ENCODE measurements at regions not wholly inside any gene's neighbourhood (a gene's known extent, or its start where the extent isn't known, plus 50 kb on each side); places are given as distances from the start of the nearest gene placed in this dataset.

DNA sequence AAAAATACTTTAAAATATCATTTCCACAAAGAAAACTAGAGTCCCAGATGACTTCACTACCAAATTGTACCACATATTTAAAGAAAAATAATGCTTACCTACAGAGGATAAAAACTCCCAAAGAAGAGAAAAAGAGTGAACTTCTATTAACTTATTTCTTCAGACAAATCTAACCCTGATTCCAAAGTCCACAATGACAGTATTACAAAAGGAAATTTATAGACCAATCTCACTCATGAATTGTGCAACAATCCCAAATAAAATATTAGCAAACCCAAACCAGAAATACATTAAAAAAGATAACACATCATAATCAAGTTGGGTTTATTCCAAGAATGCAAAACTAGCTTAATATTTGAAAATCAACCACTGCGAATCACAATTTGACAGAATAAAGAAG is 161.4 kb upstream of the GALNT2 start (continued):
- TF ChIP-seq, protein P1, sequence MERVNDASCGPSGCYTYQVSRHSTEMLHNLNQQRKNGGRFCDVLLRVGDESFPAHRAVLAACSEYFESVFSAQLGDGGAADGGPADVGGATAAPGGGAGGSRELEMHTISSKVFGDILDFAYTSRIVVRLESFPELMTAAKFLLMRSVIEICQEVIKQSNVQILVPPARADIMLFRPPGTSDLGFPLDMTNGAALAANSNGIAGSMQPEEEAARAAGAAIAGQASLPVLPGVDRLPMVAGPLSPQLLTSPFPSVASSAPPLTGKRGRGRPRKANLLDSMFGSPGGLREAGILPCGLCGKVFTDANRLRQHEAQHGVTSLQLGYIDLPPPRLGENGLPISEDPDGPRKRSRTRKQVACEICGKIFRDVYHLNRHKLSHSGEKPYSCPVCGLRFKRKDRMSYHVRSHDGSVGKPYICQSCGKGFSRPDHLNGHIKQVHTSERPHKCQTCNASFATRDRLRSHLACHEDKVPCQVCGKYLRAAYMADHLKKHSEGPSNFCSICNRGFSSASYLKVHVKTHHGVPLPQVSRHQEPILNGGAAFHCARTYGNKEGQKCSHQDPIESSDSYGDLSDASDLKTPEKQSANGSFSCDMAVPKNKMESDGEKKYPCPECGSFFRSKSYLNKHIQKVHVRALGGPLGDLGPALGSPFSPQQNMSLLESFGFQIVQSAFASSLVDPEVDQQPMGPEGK (tag by site-specific recombination; IDR thresholded peaks at IDR 0.05) = no peak

DNA sequence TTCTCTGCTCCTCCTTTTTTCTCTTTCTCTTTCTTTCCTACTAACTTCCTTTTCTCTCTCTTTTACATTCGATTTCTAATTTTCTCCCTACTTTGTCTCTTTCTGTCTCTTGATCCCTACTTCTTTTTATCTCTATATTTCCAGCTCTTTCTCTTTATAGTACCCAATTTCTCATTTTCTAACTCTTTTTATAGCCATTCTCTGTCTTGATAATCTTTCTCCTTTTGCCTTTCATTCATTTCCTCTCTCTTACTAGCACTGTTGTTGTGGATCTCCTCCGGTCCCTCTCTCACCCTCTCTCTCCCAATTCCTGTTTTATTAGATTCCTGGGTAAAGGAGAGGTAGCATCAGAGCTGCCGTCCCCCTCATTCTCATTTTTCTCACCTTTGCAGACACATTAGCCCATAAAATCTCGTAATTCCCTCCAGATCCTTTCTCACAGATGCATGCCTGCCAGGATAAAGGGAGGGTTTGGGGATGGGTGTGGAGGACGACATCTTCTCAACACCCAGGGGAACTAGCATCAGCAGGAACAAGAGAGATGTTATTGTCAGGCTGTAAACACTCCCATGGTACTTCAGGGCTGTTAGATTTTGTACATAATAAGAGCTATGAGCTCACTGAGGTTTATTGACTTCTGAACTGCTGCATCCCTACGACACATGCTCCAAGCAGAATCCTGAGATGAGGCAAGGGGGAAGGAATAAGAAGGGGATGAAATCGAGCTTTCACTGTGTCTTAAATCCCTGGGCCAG is 159.0 kb upstream of the GALNT2 start:
- CTCF ChIA-PET = interaction anchor here (1.1 to 2.1 kb wide), 2 partner anchors 11 to 58 kb away, joined by 3 to 6 read pairs; no protein-coding TSS in a partner anchor
- POLR2A ChIA-PET = interaction anchor here (1.0 kb wide), 1 partner anchor 14 kb away, joined by 3 read pairs; no protein-coding TSS in a partner anchor
- no peak overlapping the region for H3K4me3 ChIP-seq (ENCODE audit: low read depth, low read length)
- TF ChIP-seq ZNF585B (tag by site-specific recombination; IDR thresholded peaks at IDR 0.05) = no peak
- no peak for TF ChIP-seq YY2 (tag by site-specific recombination; IDR thresholded peaks at IDR 0.05)
- no peak for TF ChIP-seq ZNF701 (tag by site-specific recombination; IDR thresholded peaks at IDR 0.05)
- TF ChIP-seq, protein P2, sequence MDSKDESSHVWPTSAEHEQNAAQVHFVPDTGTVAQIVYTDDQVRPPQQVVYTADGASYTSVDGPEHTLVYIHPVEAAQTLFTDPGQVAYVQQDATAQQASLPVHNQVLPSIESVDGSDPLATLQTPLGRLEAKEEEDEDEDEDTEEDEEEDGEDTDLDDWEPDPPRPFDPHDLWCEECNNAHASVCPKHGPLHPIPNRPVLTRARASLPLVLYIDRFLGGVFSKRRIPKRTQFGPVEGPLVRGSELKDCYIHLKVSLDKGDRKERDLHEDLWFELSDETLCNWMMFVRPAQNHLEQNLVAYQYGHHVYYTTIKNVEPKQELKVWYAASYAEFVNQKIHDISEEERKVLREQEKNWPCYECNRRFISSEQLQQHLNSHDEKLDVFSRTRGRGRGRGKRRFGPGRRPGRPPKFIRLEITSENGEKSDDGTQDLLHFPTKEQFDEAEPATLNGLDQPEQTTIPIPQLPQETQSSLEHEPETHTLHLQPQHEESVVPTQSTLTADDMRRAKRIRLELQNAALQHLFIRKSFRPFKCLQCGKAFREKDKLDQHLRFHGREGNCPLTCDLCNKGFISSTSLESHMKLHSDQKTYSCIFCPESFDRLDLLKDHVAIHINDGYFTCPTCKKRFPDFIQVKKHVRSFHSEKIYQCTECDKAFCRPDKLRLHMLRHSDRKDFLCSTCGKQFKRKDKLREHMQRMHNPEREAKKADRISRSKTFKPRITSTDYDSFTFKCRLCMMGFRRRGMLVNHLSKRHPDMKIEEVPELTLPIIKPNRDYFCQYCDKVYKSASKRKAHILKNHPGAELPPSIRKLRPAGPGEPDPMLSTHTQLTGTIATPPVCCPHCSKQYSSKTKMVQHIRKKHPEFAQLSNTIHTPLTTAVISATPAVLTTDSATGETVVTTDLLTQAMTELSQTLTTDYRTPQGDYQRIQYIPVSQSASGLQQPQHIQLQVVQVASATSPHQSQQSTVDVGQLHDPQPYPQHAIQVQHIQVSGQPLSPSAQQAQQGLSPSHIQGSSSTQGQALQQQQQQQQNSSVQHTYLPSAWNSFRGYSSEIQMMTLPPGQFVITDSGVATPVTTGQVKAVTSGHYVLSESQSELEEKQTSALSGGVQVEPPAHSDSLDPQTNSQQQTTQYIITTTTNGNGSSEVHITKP (tag by site-specific recombination; IDR thresholded peaks at IDR 0.05) = no peak
- TF ChIP-seq SALL2 (tag by site-specific recombination; IDR thresholded peaks at IDR 0.05; ENCODE audit: borderline replicate concordance) = no peak
- no peak for TF ChIP-seq BCL11A (tag by site-specific recombination; IDR thresholded peaks at IDR 0.05; ENCODE audit: low read depth)
- no peak for TF ChIP-seq ZNF155 (tag by site-specific recombination; IDR thresholded peaks at IDR 0.05)
- TF ChIP-seq ZNF677 (tag by site-specific recombination; IDR thresholded peaks at IDR 0.05) = no peak
- TF ChIP-seq GLI4 (tag by site-specific recombination; IDR thresholded peaks at IDR 0.05) = no peak
- no peak for TF ChIP-seq ZNF239 (tag by site-specific recombination; IDR thresholded peaks at IDR 0.05)
- no peak for TF ChIP-seq ZNF37A (tag by site-specific recombination; IDR thresholded peaks at IDR 0.05)
- TF ChIP-seq, protein P3, sequence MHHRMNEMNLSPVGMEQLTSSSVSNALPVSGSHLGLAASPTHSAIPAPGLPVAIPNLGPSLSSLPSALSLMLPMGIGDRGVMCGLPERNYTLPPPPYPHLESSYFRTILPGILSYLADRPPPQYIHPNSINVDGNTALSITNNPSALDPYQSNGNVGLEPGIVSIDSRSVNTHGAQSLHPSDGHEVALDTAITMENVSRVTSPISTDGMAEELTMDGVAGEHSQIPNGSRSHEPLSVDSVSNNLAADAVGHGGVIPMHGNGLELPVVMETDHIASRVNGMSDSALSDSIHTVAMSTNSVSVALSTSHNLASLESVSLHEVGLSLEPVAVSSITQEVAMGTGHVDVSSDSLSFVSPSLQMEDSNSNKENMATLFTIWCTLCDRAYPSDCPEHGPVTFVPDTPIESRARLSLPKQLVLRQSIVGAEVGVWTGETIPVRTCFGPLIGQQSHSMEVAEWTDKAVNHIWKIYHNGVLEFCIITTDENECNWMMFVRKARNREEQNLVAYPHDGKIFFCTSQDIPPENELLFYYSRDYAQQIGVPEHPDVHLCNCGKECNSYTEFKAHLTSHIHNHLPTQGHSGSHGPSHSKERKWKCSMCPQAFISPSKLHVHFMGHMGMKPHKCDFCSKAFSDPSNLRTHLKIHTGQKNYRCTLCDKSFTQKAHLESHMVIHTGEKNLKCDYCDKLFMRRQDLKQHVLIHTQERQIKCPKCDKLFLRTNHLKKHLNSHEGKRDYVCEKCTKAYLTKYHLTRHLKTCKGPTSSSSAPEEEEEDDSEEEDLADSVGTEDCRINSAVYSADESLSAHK (tag by site-specific recombination; IDR thresholded peaks at IDR 0.05) = no peak
- no peak for TF ChIP-seq ZNF629 (tag by site-specific recombination; IDR thresholded peaks at IDR 0.05)
- no peak for TF ChIP-seq ZNF202 (tag by site-specific recombination; IDR thresholded peaks at IDR 0.05; ENCODE audit: borderline replicate concordance)
- TF ChIP-seq MZF1 (tag by site-specific recombination; IDR thresholded peaks at IDR 0.05; ENCODE audit: borderline replicate concordance) = no peak
- no peak for TF ChIP-seq ZNF354C (tag by site-specific recombination; IDR thresholded peaks at IDR 0.05; ENCODE audit: borderline replicate concordance, low read depth)
- TF ChIP-seq ZNF473 (tag by site-specific recombination; IDR thresholded peaks at IDR 0.05) = no peak
- peak; percentile 25; the same call in 1 of the 2 replicates for TF ChIP-seq ZBTB20 (tag by site-specific recombination; IDR thresholded peaks at IDR 0.05)
- TF ChIP-seq, protein P4, sequence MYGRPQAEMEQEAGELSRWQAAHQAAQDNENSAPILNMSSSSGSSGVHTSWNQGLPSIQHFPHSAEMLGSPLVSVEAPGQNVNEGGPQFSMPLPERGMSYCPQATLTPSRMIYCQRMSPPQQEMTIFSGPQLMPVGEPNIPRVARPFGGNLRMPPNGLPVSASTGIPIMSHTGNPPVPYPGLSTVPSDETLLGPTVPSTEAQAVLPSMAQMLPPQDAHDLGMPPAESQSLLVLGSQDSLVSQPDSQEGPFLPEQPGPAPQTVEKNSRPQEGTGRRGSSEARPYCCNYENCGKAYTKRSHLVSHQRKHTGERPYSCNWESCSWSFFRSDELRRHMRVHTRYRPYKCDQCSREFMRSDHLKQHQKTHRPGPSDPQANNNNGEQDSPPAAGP (tag by site-specific recombination; IDR thresholded peaks at IDR 0.05) = 0 out of 2 replicates have a peak, but pooled peaks have one; percentile 58
- peak; percentile 95 for TF ChIP-seq PRDM1 (tag by site-specific recombination; IDR thresholded peaks at IDR 0.05)
- TF ChIP-seq ZNF324 (tag by site-specific recombination; IDR thresholded peaks at IDR 0.05) = 0 out of 2 replicates have a peak, but pooled peaks have one; percentile 35
- no peak for TF ChIP-seq KLF1 (tag by site-specific recombination; IDR thresholded peaks at IDR 0.05)
- no peak for TF ChIP-seq ZXDB (tag by site-specific recombination; IDR thresholded peaks at IDR 0.05)
- TF ChIP-seq ZNF311 (tag by site-specific recombination; IDR thresholded peaks at IDR 0.05; ENCODE audit: borderline replicate concordance) = no peak
- no peak for TF ChIP-seq ZNF366 (tag by site-specific recombination; conservative IDR thresholded peaks at IDR 0.05)

More for the DNA sequence above, 159.0 kb upstream of the GALNT2 start:
- no peaks in the 10 kb centered on the region for H3K9me3 ChIP-seq (ENCODE audit: control insufficient read depth, insufficient read depth, low read depth, low read length)
- H3K36me3 ChIP-seq (ENCODE audit: control insufficient read depth in 2 of 2, insufficient read depth in 1 of 2, low read length in 2 of 2) = no peaks in the 10 kb centered on the region
- H3K4me1 ChIP-seq (ENCODE audit: control insufficient read depth, insufficient read depth, low read length) = no peaks in the 10 kb centered on the region
- H3K27ac ChIP-seq (ENCODE audit: extremely low read depth, low read depth, low read length) = no peak overlapping the region

All from HEK293 (cell line).